Esophagus muscularis mucosa (tissue), 3 donors: ENCODE measurements at regions not wholly inside any gene's neighbourhood (a gene's known extent, or its start where the extent isn't known, plus 50 kb on each side); places are given as distances from the start of the nearest gene placed in this dataset.

Source experiments
- CTCF ChIP-seq, 3 experiments: fragments of 200-600 bp in 2 of 3; fragments of 450-650 bp in 1 of 3; sonication (generic) in 2 of 3; IDR thresholded peaks; one replicate each; pipeline ENCODE4 v1.5.1; 2017 to 2019; ENCODE audit warnings: antibody characterized with exemption in 3 of 3, mild to moderate bottlenecking in 2 of 3, moderate library complexity in 1 of 3
- POLR2A ChIP-seq: fragments of 450-650 bp; IDR thresholded peaks from one replicate; pipeline ENCODE4 v1.6.1; 2017; ENCODE audit warnings: antibody characterized with exemption, moderate library complexity, mild to moderate bottlenecking, low read depth

GRCh38 chr5:117414926-117415325 lies 840.3 kb upstream of the SEMA6A start:
- TF ChIP-seq CTCF (IDR thresholded peaks at IDR 0.05) (no peak), POLR2A (no peak)
